Neural cell (in vitro differentiated cells): ENCODE measurements at regions not wholly inside any gene's neighbourhood (a gene's known extent, or its start where the extent isn't known, plus 50 kb on each side); places are given as distances from the start of the nearest gene placed in this dataset.

Experiments
- H2AFZ ChIP-seq: fragments of 200-600, 300-800 bp; sonication (generic), shearing (Covaris generic); 2 replicates; pipeline ENCODE4 v1.6.0; 2014; ENCODE audit warnings: low read depth, mild to moderate bottlenecking, antibody characterized with exemption, low read length, moderate library complexity
- H3F3A ChIP-seq: fragments of 200-600 bp; shearing (Covaris generic); 2 replicates; pipeline ENCODE4 v1.6.1; 2016; ENCODE audit warnings: mild to moderate bottlenecking, moderate library complexity, mixed read lengths, antibody characterized with exemption, low read length; ENCODE audit not compliant: insufficient read depth, poor library complexity, severe bottlenecking
- H3K27ac ChIP-seq: fragments of 200-600, 300-800 bp; sonication (generic), shearing (Covaris generic); 2 replicates; pipeline ENCODE4 v1.5.1; 2014; ENCODE audit warnings: mild to moderate bottlenecking, low read length, moderate library complexity
- H3K27me3 ChIP-seq: fragments of 300-800, 200-600 bp; sonication (generic), shearing (Covaris generic); 2 replicates; pipeline ENCODE4 v1.6.0; 2014; ENCODE audit warnings: mild to moderate bottlenecking, low read depth, low read length, moderate library complexity; ENCODE audit not compliant: insufficient read depth
- H3K36me3 ChIP-seq: fragments of 300-800, 200-600 bp; sonication (generic), shearing (Covaris generic); 2 replicates; pipeline ENCODE4 v1.5.1; 2014; ENCODE audit warnings: mild to moderate bottlenecking, antibody characterized with exemption, low read length, moderate library complexity; ENCODE audit not compliant: insufficient read depth
- H3K4me2 ChIP-seq: fragments of 300-800, 200-600 bp; sonication (generic), shearing (Covaris generic); 2 replicates; pipeline ENCODE4 v1.6.0; 2014; ENCODE audit warnings: mild to moderate bottlenecking, low read length
- H3K4me3 ChIP-seq: fragments of 300-800, 200-600 bp; sonication (generic), shearing (Covaris generic); 2 replicates; pipeline ENCODE4 v1.5.1; 2014; ENCODE audit warnings: mild to moderate bottlenecking, low read length, moderate library complexity
- H3K79me2 ChIP-seq: fragments of 200-600 bp; shearing (Covaris generic); replicated peaks from 2 replicates; pipeline ENCODE4 v1.6.0; 2014; ENCODE audit warnings: mild to moderate bottlenecking, low read length, moderate library complexity; ENCODE audit not compliant: insufficient read depth
- H3K9ac ChIP-seq: fragments of 300-800, 200-600 bp; sonication (generic), shearing (Covaris generic); 2 replicates; pipeline ENCODE4 v1.6.1; 2016; ENCODE audit warnings: mild to moderate bottlenecking, low read length, mixed read lengths
- H3K9me2 ChIP-seq: fragments of 200-600 bp; shearing (Covaris generic); 2 replicates; pipeline ENCODE4 v1.6.1; 2016; ENCODE audit warnings: mild to moderate bottlenecking, low read length, mixed read lengths; ENCODE audit not compliant: insufficient read depth
- H3K9me3 ChIP-seq: fragments of 200-600, 300-800 bp; sonication (generic), shearing (Covaris generic); 2 replicates; pipeline ENCODE4 v1.6.1; 2016; ENCODE audit warnings: mild to moderate bottlenecking, mixed run types, low read length, moderate library complexity, mixed read lengths
- H4K20me1 ChIP-seq: fragments of 200-600 bp; shearing (Covaris generic); 2 replicates; pipeline ENCODE4 v1.6.1; 2016; ENCODE audit warnings: mild to moderate bottlenecking, mixed run types; ENCODE audit not compliant: insufficient read depth
- CTCF ChIP-seq: fragments of 450-650 bp; IDR thresholded peaks from 2 replicates; pipeline ENCODE4 v1.5.1; 2014; ENCODE audit warnings: antibody characterized with exemption, mild to moderate bottlenecking, moderate library complexity; ENCODE audit not compliant: poor library complexity, severe bottlenecking
- EP300 ChIP-seq: fragments of 450-650 bp; conservative IDR thresholded peaks from 2 replicates; pipeline ENCODE4 v1.6.1; 2014; ENCODE audit warnings: antibody characterized with exemption, mild to moderate bottlenecking, moderate library complexity; ENCODE audit not compliant: poor library complexity, severe bottlenecking
- EZH2 ChIP-seq: fragments of 200-600, 300-800 bp; shearing (Covaris generic), sonication (generic); IDR thresholded peaks from 2 replicates; pipeline ENCODE4 v1.6.1; 2014; ENCODE audit warnings: antibody characterized with exemption, low read length, borderline replicate concordance, mild to moderate bottlenecking; ENCODE audit not compliant: insufficient read depth, poor library complexity, severe bottlenecking
- MXI1 ChIP-seq: fragments of 450-650 bp; conservative IDR thresholded peaks from 2 replicates; pipeline ENCODE4 v1.6.1; 2014; ENCODE audit warnings: antibody characterized with exemption, mild to moderate bottlenecking; ENCODE audit not compliant: poor library complexity, severe bottlenecking
- POLR2AphosphoS5 ChIP-seq: IDR thresholded peaks from 2 replicates; pipeline ENCODE4 v1.6.1; 2012
- RAD21 ChIP-seq: fragments of 450-650 bp; conservative IDR thresholded peaks from 2 replicates; pipeline ENCODE4 v1.6.1; 2014; ENCODE audit warnings: antibody characterized with exemption, mild to moderate bottlenecking, moderate library complexity
- REST ChIP-seq: IDR thresholded peaks from 2 replicates; pipeline ENCODE4 v1.6.1; 2012; ENCODE audit warnings: borderline replicate concordance
- SMC3 ChIP-seq: fragments of 450-650 bp; conservative IDR thresholded peaks from 2 replicates; pipeline ENCODE4 v1.6.1; 2014; ENCODE audit warnings: antibody characterized with exemption, mild to moderate bottlenecking, moderate library complexity; ENCODE audit not compliant: poor library complexity
- TAF1 ChIP-seq: IDR thresholded peaks from 2 replicates; pipeline ENCODE4 v1.6.1; 2012; ENCODE audit warnings: low read depth

DNA sequence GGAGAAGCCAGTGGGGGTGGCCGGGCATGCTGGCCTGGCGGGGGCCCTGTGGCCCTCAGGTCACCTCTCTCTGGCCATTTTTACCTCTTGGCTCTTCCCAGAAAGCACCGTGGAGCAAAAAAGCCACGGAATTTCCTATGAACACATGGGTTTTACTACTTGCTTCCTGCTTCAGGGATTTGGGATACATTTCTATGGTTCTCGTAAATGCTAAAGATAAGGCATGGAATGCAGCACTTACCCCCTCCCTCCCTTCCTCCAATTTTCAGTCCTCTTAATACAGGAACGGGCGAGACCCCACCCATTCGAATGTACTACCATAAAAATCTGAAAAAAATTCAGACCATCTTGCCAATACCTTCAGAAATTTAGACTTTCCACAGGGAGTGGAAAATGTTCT is 279.7 kb downstream of the ARHGAP12 start:
- H3K9me2 ChIP-seq: no peaks in the 10 kb centered on the region
- H3K27me3 ChIP-seq: no peaks in the 10 kb centered on the region
- no peak for TF ChIP-seq TAF1
- no peak for TF ChIP-seq MXI1
- no peak for TF ChIP-seq EP300
- no peak for TF ChIP-seq SMC3
- no peak for TF ChIP-seq EZH2
- TF ChIP-seq CTCF: no peak
- TF ChIP-seq REST: no peak
- no peak for TF ChIP-seq RAD21
- TF ChIP-seq POLR2AphosphoS5: no peak
- no peak overlapping the region for H3K9ac ChIP-seq
- no peak overlapping the region for H3K4me3 ChIP-seq
- no peaks in the 10 kb centered on the region for H3K9me3 ChIP-seq
- H4K20me1 ChIP-seq: no peaks in the 10 kb centered on the region
- no peaks in the 10 kb centered on the region for H3F3A ChIP-seq
- H3K27ac ChIP-seq: no peak overlapping the region
- no peaks in the 10 kb centered on the region for H3K79me2 ChIP-seq
- H2AFZ ChIP-seq: no peak overlapping the region
- no peaks in the 10 kb centered on the region for H3K36me3 ChIP-seq
- H3K4me2 ChIP-seq: no peak overlapping the region

- H3F3A ChIP-seq: no peaks in the 10 kb centered on the region
- no peaks in the 10 kb centered on the region for H3K9me2 ChIP-seq
- H3K36me3 ChIP-seq: no peaks in the 10 kb centered on the region
- no peaks in the 10 kb centered on the region for H3K79me2 ChIP-seq
- no peak overlapping the region for H3K9ac ChIP-seq
- H3K4me3 ChIP-seq: no peak overlapping the region
- H3K4me2 ChIP-seq: no peak overlapping the region
- no peaks in the 10 kb centered on the region for H4K20me1 ChIP-seq
- TF ChIP-seq MXI1 (no peak), SMC3 (no peak), REST (no peak), EP300 (no peak), POLR2AphosphoS5 (no peak), EZH2 (no peak), CTCF (no peak), RAD21 (no peak), TAF1 (no peak)
- H3K27ac ChIP-seq: no peak overlapping the region
- H3K27me3 ChIP-seq: no peaks in the 10 kb centered on the region
- H3K9me3 ChIP-seq: no peaks in the 10 kb centered on the region
- no peak overlapping the region for H2AFZ ChIP-seq
Observed at GRCh38 chr10:31647861-31648260, 280.8 kb downstream of the ARHGAP12 start.
